NT2/D1 (cell line): ENCODE measurements at regions not wholly inside any gene's neighbourhood (a gene's known extent, or its start where the extent isn't known, plus 50 kb on each side); places are given as distances from the start of the nearest gene placed in this dataset.

ENCODE experiments used
- DNase-seq: peaks from one replicate; pipeline ENCODE4 v3.0.0-alpha.2; 2011; ENCODE audit warnings: low read depth, low spot score
- H3K27me3 ChIP-seq: 2 replicates; pipeline ENCODE4 v1.6.0; 2011; ENCODE audit warnings: mild to moderate bottlenecking; ENCODE audit not compliant: insufficient read length, insufficient read depth
- H3K36me3 ChIP-seq: 2 replicates; pipeline ENCODE4 v1.6.1; 2011; ENCODE audit warnings: mild to moderate bottlenecking, low read length, mixed read lengths; ENCODE audit not compliant: insufficient read depth, insufficient read length
- H3K4me1 ChIP-seq: 2 replicates; pipeline ENCODE4 v1.5.1; 2011; ENCODE audit not compliant: insufficient read depth, insufficient read length
- H3K4me3 ChIP-seq: 2 replicates; pipeline ENCODE4 v1.5.1; 2011; ENCODE audit warnings: low read depth; ENCODE audit not compliant: insufficient read length
- H3K9ac ChIP-seq: 2 replicates; pipeline ENCODE4 v1.6.0; 2011; ENCODE audit warnings: low read depth; ENCODE audit not compliant: insufficient read length
- H3K9me3 ChIP-seq: 2 replicates; pipeline ENCODE4 v1.5.1; 2011; ENCODE audit warnings: mild to moderate bottlenecking, low read length; ENCODE audit not compliant: insufficient read depth
- SUZ12 ChIP-seq: IDR thresholded peaks from 2 replicates; pipeline ENCODE4 v1.6.1; 2011; ENCODE audit not compliant: insufficient read length, insufficient read depth; ENCODE audit errors: extremely low read depth
- YY1 ChIP-seq: IDR thresholded peaks from 2 replicates; pipeline ENCODE4 v1.6.1; 2011; ENCODE audit not compliant: insufficient read length, insufficient read depth
- ZNF274 ChIP-seq: IDR thresholded peaks from 2 replicates; pipeline ENCODE4 v1.6.1; 2011; ENCODE audit warnings: mild to moderate bottlenecking, low read depth, low read length

- H3K36me3 ChIP-seq = no peaks in the 10 kb centered on the region
- no peak overlapping the region for H3K9ac ChIP-seq
- no peak for TF ChIP-seq SUZ12
- no peak for TF ChIP-seq ZNF274
- no peak for TF ChIP-seq YY1
- H3K27me3 ChIP-seq = no peaks in the 10 kb centered on the region
- DNase-seq = no peak
- H3K4me3 ChIP-seq = no peak overlapping the region
- no peaks in the 10 kb centered on the region for H3K4me1 ChIP-seq
- H3K9me3 ChIP-seq = no peaks in the 10 kb centered on the region
Observed at GRCh38 chr3:168476360-168476980, 380.7 kb upstream of the GOLIM4 start.

GRCh38 chr3:168475704-168476103 lies 380.0 kb upstream of the GOLIM4 start:
- no peak for DNase-seq
- Histone ChIP-seq H3K27me3 (no peaks in the 10 kb centered on the region), H3K4me3 (no peak overlapping the region), H3K4me1 (no peaks in the 10 kb centered on the region), H3K9me3 (no peaks in the 10 kb centered on the region), H3K9ac (no peak overlapping the region), H3K36me3 (no peaks in the 10 kb centered on the region)
- no peak for TF ChIP-seq SUZ12
- TF ChIP-seq YY1 = no peak
- no peak for TF ChIP-seq ZNF274

GRCh38 chr3:168473334-168473890 lies 377.7 kb upstream of the GOLIM4 start:
- no peak for DNase-seq
- Histone ChIP-seq H3K9me3 (no peaks in the 10 kb centered on the region), H3K27me3 (no peaks in the 10 kb centered on the region), H3K4me1 (no peaks in the 10 kb centered on the region), H3K36me3 (no peaks in the 10 kb centered on the region), H3K9ac (no peak overlapping the region), H3K4me3 (no peak overlapping the region)
- no peak for TF ChIP-seq SUZ12
- TF ChIP-seq ZNF274 = no peak
- TF ChIP-seq YY1 = no peak

- no peak for DNase-seq
- Histone ChIP-seq H3K4me3 (no peak overlapping the region), H3K4me1 (no peaks in the 10 kb centered on the region), H3K36me3 (no peaks in the 10 kb centered on the region), H3K27me3 (no peaks in the 10 kb centered on the region), H3K9me3 (no peaks in the 10 kb centered on the region), H3K9ac (no peak overlapping the region)
- TF ChIP-seq SUZ12 = no peak
- no peak for TF ChIP-seq YY1
- TF ChIP-seq ZNF274 = no peak
Observed at GRCh38 chr3:168472783-168473182, 377.1 kb upstream of the GOLIM4 start.

- Histone ChIP-seq H3K4me1 (no peaks in the 10 kb centered on the region), H3K4me3 (no peak overlapping the region), H3K27me3 (no peaks in the 10 kb centered on the region), H3K36me3 (no peaks in the 10 kb centered on the region), H3K9me3 (no peaks in the 10 kb centered on the region), H3K9ac (no peak overlapping the region)
- TF ChIP-seq SUZ12 (no peak), ZNF274 (no peak), YY1 (no peak)
- no peak for DNase-seq
Observed at GRCh38 chr3:168470380-168470779, 374.7 kb upstream of the GOLIM4 start.

GRCh38 chr3:168469436-168469835 lies 373.7 kb upstream of the GOLIM4 start:
- no peak for TF ChIP-seq YY1
- TF ChIP-seq SUZ12 = no peak
- TF ChIP-seq ZNF274 = no peak
- Histone ChIP-seq H3K4me3 (no peak overlapping the region), H3K27me3 (no peaks in the 10 kb centered on the region), H3K4me1 (no peaks in the 10 kb centered on the region), H3K9me3 (no peaks in the 10 kb centered on the region), H3K9ac (no peak overlapping the region), H3K36me3 (no peaks in the 10 kb centered on the region)
- no peak for DNase-seq

GRCh38 chr3:168467115-168467714 lies 371.5 kb upstream of the GOLIM4 start:
- H3K4me1 ChIP-seq = no peaks in the 10 kb centered on the region
- H3K9me3 ChIP-seq = no peaks in the 10 kb centered on the region
- no peaks in the 10 kb centered on the region for H3K27me3 ChIP-seq
- TF ChIP-seq SUZ12 (no peak), ZNF274 (no peak), YY1 (no peak)
- H3K4me3 ChIP-seq = no peak overlapping the region
- no peak overlapping the region for H3K9ac ChIP-seq
- no peaks in the 10 kb centered on the region for H3K36me3 ChIP-seq
- peak; percentile 32 for DNase-seq
